SK-N-SH (cell line): ENCODE measurements at regions not wholly inside any gene's neighbourhood (a gene's known extent, or its start where the extent isn't known, plus 50 kb on each side); places are given as distances from the start of the nearest gene placed in this dataset.

Source experiments
- CTCF ChIA-PET: fragments of 300-600, 350-600 bp; formaldehyde crosslinking; extraction: SDS; loops from one replicate; lab custom pipeline; 2021; lab: Yijun Ruan, JAX
- POLR2A ChIA-PET: fragments of 350-600 bp; sonication (Branson Sonifier 250); formaldehyde crosslinking; extraction: SDS; loops from one replicate; lab custom pipeline; 2020; ENCODE audit warnings: antibody characterized with exemption, inconsistent platforms; lab: Yijun Ruan, JAX
- DNase-seq: peaks from one replicate; pipeline ENCODE4 v3.0.0; 2012
- H2AFZ ChIP-seq: fragments of 200-600 bp; sonication (generic); 2 replicates; pipeline ENCODE4 v1.8.1; 2016; ENCODE audit warnings: antibody characterized with exemption, mild to moderate bottlenecking, low read depth
- H3F3A ChIP-seq: fragments of 200-600 bp; sonication (generic); replicated peaks from 2 replicates; pipeline ENCODE3; 2016; ENCODE audit warnings: antibody characterized with exemption, mild to moderate bottlenecking; ENCODE audit not compliant: insufficient read depth
- H3K27ac ChIP-seq, 2 experiments: fragments of 200-500 bp in 1 of 2; fragments of 200-600 bp in 1 of 2; sonication (Bioruptor generic) in 1 of 2; sonication (generic), shearing (Covaris generic) in 1 of 2; 2 replicates each; pipeline versions ENCODE4 v1.5.1 to v1.6.1; 2014 to 2016; ENCODE audit warnings: low read depth in 2 of 2, inconsistent platforms in 1 of 2, low read length in 1 of 2, mild to moderate bottlenecking in 1 of 2, mixed read lengths in 1 of 2
- H3K27me3 ChIP-seq: fragments of 200-600 bp; sonication (generic), shearing (Covaris generic); 2 replicates; pipeline ENCODE4 v1.6.1; 2016; ENCODE audit warnings: mixed run types; ENCODE audit not compliant: insufficient read depth
- H3K36me3 ChIP-seq, 2 experiments: fragments of 200-500 bp in 1 of 2; fragments of 200-600 bp in 1 of 2; sonication (Bioruptor generic) in 1 of 2; sonication (generic) in 1 of 2; replicated peaks in 1 of 2; 2 replicates each; pipeline versions ENCODE3 to v1.5.1; 2014 to 2016; ENCODE audit warnings: low read length in 1 of 2, mild to moderate bottlenecking in 1 of 2; ENCODE audit not compliant: insufficient read depth in 2 of 2, control insufficient read depth in 1 of 2
- H3K4me1 ChIP-seq, 2 experiments: fragments of 200-500 bp in 1 of 2; fragments of 200-600 bp in 1 of 2; sonication (Bioruptor generic) in 1 of 2; sonication (generic), shearing (Covaris generic) in 1 of 2; 2 replicates each; pipeline versions ENCODE4 v1.5.1 to v1.6.1; 2014 to 2016; ENCODE audit warnings: low read depth in 1 of 2, low read length in 1 of 2, mixed run types in 1 of 2; ENCODE audit not compliant: insufficient read depth in 2 of 2, control insufficient read depth in 1 of 2
- H3K4me2 ChIP-seq: fragments of 200-600 bp; sonication (generic), shearing (Covaris generic); 2 replicates; pipeline ENCODE4 v1.6.1; 2017; ENCODE audit warnings: mixed run types
- H3K4me3 ChIP-seq, 2 experiments: fragments of 200-500 bp in 1 of 2; fragments of 200-600 bp in 1 of 2; sonication (Bioruptor generic) in 1 of 2; sonication (generic), shearing (Covaris generic) in 1 of 2; 2 replicates each; pipeline versions ENCODE4 v1.5.1 to v1.8.1; 2014 to 2016; ENCODE audit warnings: low read depth in 2 of 2, inconsistent platforms in 1 of 2, low read length in 1 of 2, mild to moderate bottlenecking in 1 of 2, mixed read lengths in 1 of 2, moderate library complexity in 1 of 2
- H3K79me2 ChIP-seq: fragments of 200-600 bp; sonication (generic); 2 replicates; pipeline ENCODE4 v1.8.1; 2017; ENCODE audit warnings: mild to moderate bottlenecking; ENCODE audit not compliant: insufficient read depth
- H3K9ac ChIP-seq: fragments of 200-600 bp; sonication (generic); 2 replicates; pipeline ENCODE4 v1.6.1; 2017; ENCODE audit warnings: mixed run types
- H3K9me2 ChIP-seq: fragments of 200-600 bp; sonication (generic); 2 replicates; pipeline ENCODE4 v1.6.1; 2017; ENCODE audit warnings: mixed run types
- H3K9me3 ChIP-seq: fragments of 200-600 bp; sonication (generic); 2 replicates; pipeline ENCODE4 v1.6.1; 2017; ENCODE audit warnings: mixed run types, mild to moderate bottlenecking, moderate library complexity
- H4K20me1 ChIP-seq: fragments of 200-600 bp; sonication (generic); 2 replicates; pipeline ENCODE4 v1.6.1; 2017; ENCODE audit warnings: mild to moderate bottlenecking, mixed run types; ENCODE audit not compliant: insufficient read depth
- ELF1 ChIP-seq: IDR thresholded peaks from 2 replicates; pipeline ENCODE4 v1.4.0; 2012
- FOXJ3 ChIP-seq: sonication (generic); formaldehyde crosslinking; IDR thresholded peaks from 2 replicates; pipeline ENCODE4 v1.5.1; 2020; ENCODE audit warnings: mild to moderate bottlenecking, missing genetic modification reagents
- FOXM1 ChIP-seq: IDR thresholded peaks from 2 replicates; pipeline ENCODE4 v1.4.0; 2012; ENCODE audit warnings: low read depth, mild to moderate bottlenecking
- JUND ChIP-seq: IDR thresholded peaks from 2 replicates; pipeline ENCODE4 v1.4.0; 2012
- MEF2A ChIP-seq: IDR thresholded peaks from 2 replicates; pipeline ENCODE4 v1.4.0; 2012; ENCODE audit warnings: low read depth, borderline replicate concordance
- MXI1 ChIP-seq: IDR thresholded peaks from 2 replicates; pipeline ENCODE4 v1.6.1; 2012; ENCODE audit warnings: mild to moderate bottlenecking, low read depth, low read length, improper control_type of control experiment
- POLR2AphosphoS5 ChIP-seq: IDR thresholded peaks from 2 replicates; pipeline ENCODE4 v1.6.1; 2012; ENCODE audit warnings: low read depth, low read length
- RAD21 ChIP-seq: IDR thresholded peaks from 2 replicates; pipeline ENCODE4 v1.6.1; 2012; ENCODE audit warnings: mild to moderate bottlenecking, low read length
- RCOR1 ChIP-seq: fragments of 150-350 bp; IDR thresholded peaks from 2 replicates; pipeline ENCODE4 v1.6.1; 2017; ENCODE audit warnings: antibody characterized with exemption, low read length
- RXRA ChIP-seq: IDR thresholded peaks from 2 replicates; pipeline ENCODE4 v1.4.0; 2012; ENCODE audit warnings: low read depth, mild to moderate bottlenecking, borderline replicate concordance
- TAF1 ChIP-seq: IDR thresholded peaks from 2 replicates; pipeline ENCODE4 v1.6.1; 2012; ENCODE audit warnings: low read depth, mild to moderate bottlenecking, low read length, moderate library complexity, borderline replicate concordance
- TEAD4 ChIP-seq: IDR thresholded peaks from 2 replicates; pipeline ENCODE4 v1.4.0; 2012; ENCODE audit warnings: mild to moderate bottlenecking, borderline replicate concordance; ENCODE audit not compliant: insufficient read depth
- YY1 ChIP-seq: IDR thresholded peaks from 2 replicates; pipeline ENCODE4 v1.4.0; 2012; ENCODE audit warnings: low read depth, mild to moderate bottlenecking
- whole genome bisulfite sequencing: methylation state at CpG from one replicate; pipeline ENCODE4 v1.1.6; 2017; ENCODE audit warnings: low lambda C conversion rate; 5-methylcytosine and 5-hydroxymethylcytosine counted together
- TF ChIP-seq, protein P1 (sequence below): IDR thresholded peaks from 2 replicates; pipeline ENCODE4; 2012
- TF ChIP-seq, protein P2 (sequence below): IDR thresholded peaks from 2 replicates; pipeline ENCODE4 v1.4.0; 2012; ENCODE audit warnings: low read depth, borderline replicate concordance
- TF ChIP-seq, protein P3 (sequence below): IDR thresholded peaks from 2 replicates; pipeline ENCODE4 v1.4.0; 2012; ENCODE audit warnings: low read depth

DNA sequence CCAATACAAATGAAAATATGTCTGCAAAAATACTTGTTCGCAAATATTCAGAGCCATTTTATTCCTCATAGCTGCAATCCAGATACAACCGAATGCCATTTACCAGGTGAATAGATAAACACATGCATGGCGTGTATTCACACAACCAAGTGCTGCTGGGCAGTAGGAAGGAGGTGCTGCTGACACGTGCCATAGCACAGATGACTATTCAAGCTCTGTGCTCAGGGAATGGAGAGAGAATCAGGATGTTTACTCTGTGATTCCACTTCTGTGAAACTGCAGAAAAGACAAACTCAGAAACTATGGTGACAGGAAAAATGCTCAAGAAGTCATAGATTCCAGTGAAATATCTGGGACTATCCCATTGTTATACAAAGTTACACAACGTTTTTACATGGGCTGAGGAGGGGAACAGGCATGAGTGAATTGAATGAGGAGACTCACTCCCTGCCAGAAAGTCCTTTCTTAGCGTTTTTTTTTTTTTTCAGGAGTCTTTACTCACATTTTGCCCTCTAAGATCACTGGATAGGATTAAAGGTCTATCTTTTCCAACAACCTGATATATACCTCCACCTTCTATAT, 152.9 kb upstream of the NDN start (continued):
- no peak for TF ChIP-seq ELF1
- no peak for TF ChIP-seq FOXM1
- no peak for TF ChIP-seq POLR2AphosphoS5
- no peak for TF ChIP-seq RCOR1
- TF ChIP-seq FOXJ3 (CRISPR knock-in tag) = no peak

DNA sequence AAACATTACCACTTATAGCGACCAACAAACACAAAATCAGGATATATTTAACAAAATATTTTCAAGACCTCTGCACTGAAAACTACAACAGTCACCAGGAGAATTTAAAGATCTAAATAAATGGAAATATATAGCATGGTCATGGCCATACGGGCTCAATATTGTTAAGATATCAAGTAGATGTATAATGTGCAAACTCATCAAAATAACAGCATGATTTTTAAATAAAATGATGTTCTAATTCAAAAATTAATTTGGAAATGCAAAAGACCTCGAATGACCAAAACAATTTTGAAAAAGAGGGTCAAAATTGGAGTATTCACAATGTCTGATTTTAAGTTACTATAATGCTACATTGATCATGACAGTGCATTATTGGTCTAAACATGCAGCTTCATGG, 159.1 kb upstream of the NDN start:
- no peak for DNase-seq
- no peak for TF ChIP-seq RAD21
- TF ChIP-seq, protein P1, sequence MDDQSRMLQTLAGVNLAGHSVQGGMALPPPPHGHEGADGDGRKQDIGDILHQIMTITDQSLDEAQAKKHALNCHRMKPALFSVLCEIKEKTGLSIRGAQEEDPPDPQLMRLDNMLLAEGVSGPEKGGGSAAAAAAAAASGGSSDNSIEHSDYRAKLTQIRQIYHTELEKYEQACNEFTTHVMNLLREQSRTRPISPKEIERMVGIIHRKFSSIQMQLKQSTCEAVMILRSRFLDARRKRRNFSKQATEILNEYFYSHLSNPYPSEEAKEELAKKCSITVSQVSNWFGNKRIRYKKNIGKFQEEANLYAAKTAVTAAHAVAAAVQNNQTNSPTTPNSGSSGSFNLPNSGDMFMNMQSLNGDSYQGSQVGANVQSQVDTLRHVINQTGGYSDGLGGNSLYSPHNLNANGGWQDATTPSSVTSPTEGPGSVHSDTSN = no peak
- no peak for TF ChIP-seq FOXM1
- TF ChIP-seq MEF2A = no peak
- TF ChIP-seq YY1 = no peak
- TF ChIP-seq, protein P2, sequence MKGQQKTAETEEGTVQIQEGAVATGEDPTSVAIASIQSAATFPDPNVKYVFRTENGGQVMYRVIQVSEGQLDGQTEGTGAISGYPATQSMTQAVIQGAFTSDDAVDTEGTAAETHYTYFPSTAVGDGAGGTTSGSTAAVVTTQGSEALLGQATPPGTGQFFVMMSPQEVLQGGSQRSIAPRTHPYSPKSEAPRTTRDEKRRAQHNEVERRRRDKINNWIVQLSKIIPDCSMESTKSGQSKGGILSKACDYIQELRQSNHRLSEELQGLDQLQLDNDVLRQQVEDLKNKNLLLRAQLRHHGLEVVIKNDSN = no peak
- no peak for TF ChIP-seq ELF1
- no peak for TF ChIP-seq JUND
- TF ChIP-seq TEAD4 = no peak
- TF ChIP-seq, all 33 proteins: peak for 0
- ChIA-PET CTCF (no interaction called here), POLR2A (no interaction called here)
- no peaks in the 10 kb centered on the region for H3K9me2 ChIP-seq
- H3K9me3 ChIP-seq = no peaks in the 10 kb centered on the region
- H3K4me2 ChIP-seq = no peak overlapping the region
- no peak overlapping the region for H3K27ac ChIP-seq
- H3K27me3 ChIP-seq = no peaks in the 10 kb centered on the region
- H4K20me1 ChIP-seq = no peaks in the 10 kb centered on the region
- no peaks in the 10 kb centered on the region for H3K79me2 ChIP-seq
- H3K4me3 ChIP-seq = no peak overlapping the region
- WGBS = 12% methylated on average over 3 of the region's 3 CpGs
- H3K4me1 ChIP-seq = no peaks in the 10 kb centered on the region
- no peak overlapping the region for H2AFZ ChIP-seq
- H3F3A ChIP-seq = no peaks in the 10 kb centered on the region
- H3K9ac ChIP-seq = no peak overlapping the region
- no peaks in the 10 kb centered on the region for H3K36me3 ChIP-seq

DNA sequence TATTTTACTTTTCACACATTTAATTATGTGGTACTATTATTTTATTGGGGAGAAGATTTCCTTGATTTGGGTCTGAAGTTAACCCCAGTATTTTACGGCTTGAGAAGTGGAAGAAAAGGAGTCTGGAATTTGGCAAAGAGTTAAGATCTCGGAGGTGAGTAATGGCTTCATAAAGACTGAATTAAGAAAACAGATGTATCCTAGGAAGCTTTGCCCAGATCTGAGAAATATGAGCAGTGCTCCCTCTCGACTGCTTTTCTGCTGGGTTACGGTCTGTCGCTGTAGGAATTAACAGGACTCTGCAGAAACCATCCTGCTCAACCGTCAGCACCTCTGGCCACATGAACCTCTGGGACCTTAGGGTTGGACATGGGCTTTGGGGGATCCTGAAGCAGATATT, 163.6 kb upstream of the NDN start:
- Histone ChIP-seq H3K4me3 (no peak overlapping the region), H3F3A (no peaks in the 10 kb centered on the region), H3K9me2 (no peaks in the 10 kb centered on the region), H3K4me2 (no peak overlapping the region), H3K9me3 (no peaks in the 10 kb centered on the region), H2AFZ (no peak overlapping the region), H3K4me1 (no peaks in the 10 kb centered on the region), H3K36me3 (no peaks in the 10 kb centered on the region), H4K20me1 (no peaks in the 10 kb centered on the region), H3K79me2 (no peaks in the 10 kb centered on the region), H3K9ac (no peak overlapping the region)
- 2% methylated on average over 6 of the region's 6 CpGs for WGBS
- ChIA-PET CTCF (no interaction called here), POLR2A (no interaction called here)
- no peak for DNase-seq
- TF ChIP-seq MEF2A (no peak), RXRA (no peak), MXI1 (no peak), FOXJ3 (CRISPR knock-in tag) (no peak), POLR2AphosphoS5 (no peak), RCOR1 (no peak), ELF1 (no peak), TAF1 (no peak)
- TF ChIP-seq, protein P3, sequence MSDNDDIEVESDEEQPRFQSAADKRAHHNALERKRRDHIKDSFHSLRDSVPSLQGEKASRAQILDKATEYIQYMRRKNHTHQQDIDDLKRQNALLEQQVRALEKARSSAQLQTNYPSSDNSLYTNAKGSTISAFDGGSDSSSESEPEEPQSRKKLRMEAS = no peak
- TF ChIP-seq, all 33 proteins: peak for 0
- Histone ChIP-seq H3K27ac (no peak overlapping the region), H3K27me3 (no peaks in the 10 kb centered on the region; the same call in 1 of the 2 replicates)
